Endothelial cell (in vitro differentiated cells): ENCODE measurements at regions not wholly inside any gene's neighbourhood (a gene's known extent, or its start where the extent isn't known, plus 50 kb on each side); places are given as distances from the start of the nearest gene placed in this dataset.

Experiments used
- DNase-seq: peaks from one replicate; pipeline ENCODE4 v3.0.0; 2021; ENCODE audit warnings: low spot score
- H3K27ac Mint-ChIP-seq: one replicate; pipeline ENCODE4 v1.8.0; 2021; ENCODE audit warnings: mixed read lengths, inconsistent platforms; ENCODE audit not compliant: unreplicated experiment
- H3K27me3 Mint-ChIP-seq: one replicate; pipeline ENCODE4 v1.8.0; 2021; ENCODE audit warnings: mild to moderate bottlenecking, moderate library complexity, mixed read lengths, inconsistent platforms; ENCODE audit not compliant: unreplicated experiment
- H3K36me3 Mint-ChIP-seq: one replicate; pipeline ENCODE4 v1.8.0; 2021; ENCODE audit warnings: mild to moderate bottlenecking, low read depth, mixed read lengths, inconsistent platforms; ENCODE audit not compliant: unreplicated experiment
- H3K4me1 Mint-ChIP-seq: one replicate; pipeline ENCODE4 v1.8.0; 2021; ENCODE audit warnings: mild to moderate bottlenecking, mixed read lengths, inconsistent platforms; ENCODE audit not compliant: unreplicated experiment
- H3K4me3 Mint-ChIP-seq: one replicate; pipeline ENCODE4 v1.8.0; 2021; ENCODE audit warnings: mild to moderate bottlenecking, mixed read lengths, inconsistent platforms; ENCODE audit not compliant: unreplicated experiment
- H3K9me3 Mint-ChIP-seq: one replicate; pipeline ENCODE4 v1.8.0; 2021; ENCODE audit warnings: mixed read lengths, inconsistent platforms; ENCODE audit not compliant: unreplicated experiment
- TF ChIP-seq, protein P1 (sequence below): fragments of 200-600 bp; sonication (generic); IDR thresholded peaks from one replicate; pipeline ENCODE4 v1.5.0; 2021; ENCODE audit warnings: antibody characterized with exemption; ENCODE audit not compliant: unreplicated experiment

DNA sequence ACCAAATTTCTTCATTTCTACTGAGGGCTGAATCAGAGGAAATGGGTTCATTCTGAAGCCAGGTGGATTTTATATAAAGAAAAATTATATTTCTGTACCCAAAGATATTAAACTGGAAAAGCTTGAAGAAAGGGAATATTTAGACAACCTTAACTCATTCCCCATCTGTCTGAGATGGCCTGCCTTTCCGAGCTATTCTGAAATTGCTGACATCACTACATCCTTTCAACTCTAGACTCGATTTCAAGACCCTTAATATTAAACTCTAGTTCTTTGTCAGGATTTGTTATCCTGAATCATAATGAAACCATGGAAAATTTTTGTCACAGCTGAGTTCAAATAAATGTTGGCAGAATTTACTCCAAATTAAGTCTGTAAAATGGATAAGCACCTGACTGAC is 818.5 kb upstream of the SEMA6A start:
- H3K27me3 Mint-ChIP-seq: no peaks in the 10 kb centered on the region
- TF ChIP-seq, protein P1, sequence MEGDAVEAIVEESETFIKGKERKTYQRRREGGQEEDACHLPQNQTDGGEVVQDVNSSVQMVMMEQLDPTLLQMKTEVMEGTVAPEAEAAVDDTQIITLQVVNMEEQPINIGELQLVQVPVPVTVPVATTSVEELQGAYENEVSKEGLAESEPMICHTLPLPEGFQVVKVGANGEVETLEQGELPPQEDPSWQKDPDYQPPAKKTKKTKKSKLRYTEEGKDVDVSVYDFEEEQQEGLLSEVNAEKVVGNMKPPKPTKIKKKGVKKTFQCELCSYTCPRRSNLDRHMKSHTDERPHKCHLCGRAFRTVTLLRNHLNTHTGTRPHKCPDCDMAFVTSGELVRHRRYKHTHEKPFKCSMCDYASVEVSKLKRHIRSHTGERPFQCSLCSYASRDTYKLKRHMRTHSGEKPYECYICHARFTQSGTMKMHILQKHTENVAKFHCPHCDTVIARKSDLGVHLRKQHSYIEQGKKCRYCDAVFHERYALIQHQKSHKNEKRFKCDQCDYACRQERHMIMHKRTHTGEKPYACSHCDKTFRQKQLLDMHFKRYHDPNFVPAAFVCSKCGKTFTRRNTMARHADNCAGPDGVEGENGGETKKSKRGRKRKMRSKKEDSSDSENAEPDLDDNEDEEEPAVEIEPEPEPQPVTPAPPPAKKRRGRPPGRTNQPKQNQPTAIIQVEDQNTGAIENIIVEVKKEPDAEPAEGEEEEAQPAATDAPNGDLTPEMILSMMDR: no peak
- DNase-seq: no peak
- H3K4me1 Mint-ChIP-seq: peaks cover 3% of the 10 kb centered on the region
- H3K36me3 Mint-ChIP-seq: no peaks in the 10 kb centered on the region
- H3K27ac Mint-ChIP-seq: no peak overlapping the region
- H3K9me3 Mint-ChIP-seq: no peaks in the 10 kb centered on the region
- H3K4me3 Mint-ChIP-seq: no peak overlapping the region

DNA sequence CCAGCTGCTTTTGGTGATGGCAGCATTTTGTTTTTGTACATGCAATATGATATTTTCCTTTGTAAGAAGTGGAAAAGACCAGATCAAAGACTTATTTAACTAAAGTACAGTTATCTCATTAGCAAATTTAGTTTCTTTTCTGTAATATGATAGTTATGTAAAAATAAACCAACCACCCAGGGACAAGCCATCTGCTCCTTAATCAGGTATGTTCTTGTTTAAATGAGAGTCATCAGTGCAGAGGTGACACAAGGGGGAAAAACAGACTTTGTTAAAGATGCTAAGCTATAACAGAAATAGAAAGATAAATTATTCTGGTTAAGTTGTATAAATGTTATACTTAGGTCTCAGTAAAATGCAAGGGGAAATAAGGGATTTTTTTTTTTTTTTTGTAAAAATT is 805.7 kb upstream of the SEMA6A start:
- TF ChIP-seq, protein P1: no peak
- H3K4me3 Mint-ChIP-seq: no peak overlapping the region
- no peaks in the 10 kb centered on the region for H3K36me3 Mint-ChIP-seq
- H3K27ac Mint-ChIP-seq: no peak overlapping the region
- no peak for DNase-seq
- no peaks in the 10 kb centered on the region for H3K4me1 Mint-ChIP-seq
- H3K27me3 Mint-ChIP-seq: peaks cover 2% of the 10 kb centered on the region
- no peaks in the 10 kb centered on the region for H3K9me3 Mint-ChIP-seq

DNA sequence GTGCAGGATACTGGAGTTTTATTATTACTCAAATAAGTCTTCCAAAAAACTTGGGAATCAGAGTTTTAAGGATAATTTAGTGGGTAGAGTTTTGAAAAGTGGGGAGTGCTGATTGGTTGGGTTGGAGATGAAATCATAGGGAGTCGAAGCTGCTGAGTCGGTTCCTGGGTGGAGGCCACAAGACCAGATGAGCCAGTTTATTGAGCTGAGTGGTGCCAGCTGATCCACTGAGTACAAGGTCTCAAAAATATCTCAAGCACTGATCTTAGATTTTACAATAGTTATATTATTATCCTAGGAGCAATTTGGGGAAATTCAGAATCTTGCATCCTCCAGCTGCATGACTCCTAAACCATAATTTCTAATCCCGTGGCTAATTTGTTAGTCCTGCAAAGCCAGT is 804.9 kb upstream of the SEMA6A start:
- no peak overlapping the region for H3K27ac Mint-ChIP-seq
- DNase-seq: no peak
- H3K27me3 Mint-ChIP-seq: peaks cover 2% of the 10 kb centered on the region
- no peaks in the 10 kb centered on the region for H3K36me3 Mint-ChIP-seq
- no peak overlapping the region for H3K4me3 Mint-ChIP-seq
- no peaks in the 10 kb centered on the region for H3K4me1 Mint-ChIP-seq
- TF ChIP-seq, protein P1: no peak
- no peaks in the 10 kb centered on the region for H3K9me3 Mint-ChIP-seq

DNA sequence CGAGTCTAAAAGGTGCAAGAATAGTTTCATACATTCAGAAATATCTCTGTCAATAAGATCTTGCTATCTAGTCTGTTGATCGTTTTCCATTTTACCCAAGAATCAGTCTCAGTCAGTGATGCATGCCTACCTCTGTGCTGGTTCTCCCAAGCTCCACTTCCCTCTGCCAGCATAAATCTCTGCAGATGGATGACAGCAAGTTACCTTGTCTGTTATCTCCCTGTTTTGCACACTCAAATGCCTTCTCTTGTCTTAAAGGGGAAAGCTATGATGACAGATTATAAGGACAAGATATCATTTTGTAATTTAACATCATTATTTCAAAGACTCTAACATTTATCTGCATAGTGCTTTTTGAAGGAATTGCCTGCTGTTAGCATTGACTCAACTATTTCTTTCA is 802.1 kb upstream of the SEMA6A start:
- Mint-ChIP-seq H3K36me3 (no peaks in the 10 kb centered on the region), H3K9me3 (no peaks in the 10 kb centered on the region), H3K4me1 (no peaks in the 10 kb centered on the region), H3K4me3 (no peak overlapping the region), H3K27ac (no peak overlapping the region), H3K27me3 (peaks cover 2% of the 10 kb centered on the region)
- DNase-seq: no peak
- TF ChIP-seq, protein P1: no peak

DNA sequence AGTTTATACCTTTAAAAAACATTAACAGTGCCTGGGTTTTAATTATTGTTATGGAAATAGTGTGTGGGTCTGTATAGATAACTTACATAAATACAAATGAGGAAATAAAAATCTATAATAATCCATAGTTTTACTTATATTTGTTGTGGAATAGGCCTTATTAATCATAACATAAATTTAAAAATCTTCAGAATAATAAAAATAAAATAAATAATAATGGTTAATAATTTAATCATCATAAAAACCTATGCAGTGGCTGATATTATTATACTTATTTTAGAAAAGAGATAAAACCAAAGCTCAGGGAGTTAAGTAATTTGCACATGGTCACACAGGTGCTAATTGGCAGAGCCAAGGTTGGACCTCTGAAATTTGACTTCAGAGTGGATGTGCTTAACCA is 785.3 kb upstream of the SEMA6A start:
- H3K27me3 Mint-ChIP-seq: no peaks in the 10 kb centered on the region
- H3K4me3 Mint-ChIP-seq: no peak overlapping the region
- TF ChIP-seq, protein P1: no peak
- H3K27ac Mint-ChIP-seq: no peak overlapping the region
- no peaks in the 10 kb centered on the region for H3K4me1 Mint-ChIP-seq
- H3K36me3 Mint-ChIP-seq: no peaks in the 10 kb centered on the region
- no peak for DNase-seq
- H3K9me3 Mint-ChIP-seq: no peaks in the 10 kb centered on the region
